ENCODE measurements at regions not wholly inside any gene's neighbourhood (a gene's known extent, or its start where the extent isn't known, plus 50 kb on each side); places are given as distances from the start of the nearest gene placed in this dataset.

DNA sequence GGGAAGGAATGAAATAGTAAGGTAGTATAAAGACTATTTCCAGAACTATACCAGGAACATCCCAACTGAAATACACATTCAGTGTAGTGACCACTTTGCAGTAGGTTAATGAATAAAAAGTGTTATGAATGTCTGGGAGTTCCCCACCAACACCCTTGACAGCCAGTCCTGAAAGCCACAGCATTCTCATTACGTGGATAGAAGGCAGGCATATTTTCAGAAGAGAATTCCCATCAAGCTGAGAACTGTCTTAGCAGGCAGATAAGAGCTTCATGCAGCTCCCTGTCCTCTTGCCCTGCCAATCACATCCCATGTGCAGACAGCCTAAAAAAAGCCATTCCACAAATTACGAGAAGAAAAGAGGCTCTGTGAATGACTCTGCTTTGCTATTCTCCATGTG lies 695.0 kb downstream of the DTWD2 start:
- TF ChIP-seq, protein P1, sequence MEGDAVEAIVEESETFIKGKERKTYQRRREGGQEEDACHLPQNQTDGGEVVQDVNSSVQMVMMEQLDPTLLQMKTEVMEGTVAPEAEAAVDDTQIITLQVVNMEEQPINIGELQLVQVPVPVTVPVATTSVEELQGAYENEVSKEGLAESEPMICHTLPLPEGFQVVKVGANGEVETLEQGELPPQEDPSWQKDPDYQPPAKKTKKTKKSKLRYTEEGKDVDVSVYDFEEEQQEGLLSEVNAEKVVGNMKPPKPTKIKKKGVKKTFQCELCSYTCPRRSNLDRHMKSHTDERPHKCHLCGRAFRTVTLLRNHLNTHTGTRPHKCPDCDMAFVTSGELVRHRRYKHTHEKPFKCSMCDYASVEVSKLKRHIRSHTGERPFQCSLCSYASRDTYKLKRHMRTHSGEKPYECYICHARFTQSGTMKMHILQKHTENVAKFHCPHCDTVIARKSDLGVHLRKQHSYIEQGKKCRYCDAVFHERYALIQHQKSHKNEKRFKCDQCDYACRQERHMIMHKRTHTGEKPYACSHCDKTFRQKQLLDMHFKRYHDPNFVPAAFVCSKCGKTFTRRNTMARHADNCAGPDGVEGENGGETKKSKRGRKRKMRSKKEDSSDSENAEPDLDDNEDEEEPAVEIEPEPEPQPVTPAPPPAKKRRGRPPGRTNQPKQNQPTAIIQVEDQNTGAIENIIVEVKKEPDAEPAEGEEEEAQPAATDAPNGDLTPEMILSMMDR (IDR thresholded peaks at IDR 0.05), result no peak
- TF ChIP-seq EP300 (IDR thresholded peaks at IDR 0.05), result no peak
